ENCODE measurements at regions not wholly inside any gene's neighbourhood (a gene's known extent, or its start where the extent isn't known, plus 50 kb on each side); places are given as distances from the start of the nearest gene placed in this dataset.
"Not testable (repeated sequence)": the region's sequence is repeated elsewhere in the genome, so short reads cannot be mapped to it uniquely, and the experiment has no call there.

DNA sequence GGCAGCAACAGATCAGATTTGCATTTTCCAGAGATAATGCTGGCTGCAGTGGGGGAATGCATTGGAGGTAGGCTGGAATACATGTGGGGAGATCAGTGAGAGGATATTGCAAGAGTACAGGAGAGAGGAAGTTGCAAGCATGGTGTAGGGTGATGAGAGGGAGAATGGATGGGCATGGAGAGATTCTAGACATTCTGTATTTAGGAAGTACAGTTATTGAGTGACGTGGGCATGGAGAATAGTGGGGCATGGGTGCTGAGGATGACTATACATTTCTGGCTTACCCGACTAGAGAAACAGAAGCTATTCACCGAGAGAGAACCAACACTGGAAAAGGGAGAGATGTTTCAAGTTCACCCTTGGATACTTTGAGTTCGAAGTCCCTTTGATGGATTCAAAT is 116.9 kb upstream of the SVIL start:
- DNase-seq = no peak

DNA sequence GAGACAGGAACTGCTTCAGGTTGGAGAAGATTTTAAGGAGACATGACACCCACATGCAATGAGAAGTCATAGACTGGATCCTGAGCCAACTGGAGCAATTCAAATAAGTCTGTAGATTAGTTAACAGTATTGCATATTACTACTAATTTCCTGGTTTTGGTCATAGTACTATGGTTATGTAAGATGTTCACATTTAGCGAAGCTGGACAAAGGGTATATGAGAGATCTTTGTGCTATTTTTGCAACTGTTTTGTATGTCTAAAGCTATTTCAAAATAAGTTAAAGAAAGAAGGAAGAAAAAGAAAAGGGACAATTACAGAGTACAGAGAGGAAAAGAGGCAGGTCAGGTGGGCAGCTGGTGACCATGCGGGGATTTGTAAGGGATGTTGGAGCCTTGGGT is 116.5 kb upstream of the SVIL start:
- no peak for DNase-seq

DNA sequence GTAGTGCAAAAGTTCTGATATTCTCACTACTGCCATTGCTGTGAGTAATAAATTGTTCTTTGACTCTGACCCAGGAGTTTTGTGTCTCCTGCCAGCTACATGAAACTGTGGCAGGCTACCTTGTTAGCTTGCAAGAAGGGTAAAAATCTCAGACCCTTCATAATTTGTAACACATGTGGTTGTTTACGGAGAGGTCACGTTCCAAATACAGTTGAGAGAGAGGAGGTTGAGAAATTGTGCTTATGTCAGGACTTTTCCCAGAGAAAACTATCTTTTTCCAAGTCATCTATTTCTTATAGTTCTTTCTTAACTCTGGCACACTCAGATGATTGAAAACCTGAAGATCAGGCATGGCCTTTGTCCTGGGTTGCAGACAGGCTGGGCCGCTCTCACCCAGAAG is 114.4 kb upstream of the SVIL start:
- no peak for DNase-seq

DNA sequence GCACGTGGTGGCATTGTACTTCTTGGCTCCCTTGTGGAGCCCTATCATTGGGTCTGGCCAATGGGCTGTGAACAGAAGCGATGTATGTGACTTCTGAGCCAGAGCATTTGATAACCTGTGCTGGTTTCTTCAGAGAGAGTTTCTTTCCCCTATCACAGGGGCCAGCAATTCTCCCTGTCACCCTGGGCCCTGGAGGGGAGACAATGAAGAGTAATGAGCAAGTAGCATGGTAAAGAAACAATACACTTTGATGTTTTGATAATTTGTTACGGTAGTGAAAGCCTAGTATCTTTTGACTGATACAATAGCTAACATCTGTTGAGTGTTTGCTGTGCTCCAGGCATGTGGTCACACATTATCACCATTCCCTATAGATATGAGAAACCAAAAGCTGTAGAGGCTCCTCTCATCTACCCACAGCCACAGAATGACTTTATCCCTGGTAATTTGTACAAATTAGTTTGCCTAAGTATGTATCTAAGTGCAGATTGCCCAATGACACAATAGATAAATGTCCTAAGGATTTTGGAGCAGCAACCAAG is 113.4 kb upstream of the SVIL start:
- no peak for DNase-seq

DNA sequence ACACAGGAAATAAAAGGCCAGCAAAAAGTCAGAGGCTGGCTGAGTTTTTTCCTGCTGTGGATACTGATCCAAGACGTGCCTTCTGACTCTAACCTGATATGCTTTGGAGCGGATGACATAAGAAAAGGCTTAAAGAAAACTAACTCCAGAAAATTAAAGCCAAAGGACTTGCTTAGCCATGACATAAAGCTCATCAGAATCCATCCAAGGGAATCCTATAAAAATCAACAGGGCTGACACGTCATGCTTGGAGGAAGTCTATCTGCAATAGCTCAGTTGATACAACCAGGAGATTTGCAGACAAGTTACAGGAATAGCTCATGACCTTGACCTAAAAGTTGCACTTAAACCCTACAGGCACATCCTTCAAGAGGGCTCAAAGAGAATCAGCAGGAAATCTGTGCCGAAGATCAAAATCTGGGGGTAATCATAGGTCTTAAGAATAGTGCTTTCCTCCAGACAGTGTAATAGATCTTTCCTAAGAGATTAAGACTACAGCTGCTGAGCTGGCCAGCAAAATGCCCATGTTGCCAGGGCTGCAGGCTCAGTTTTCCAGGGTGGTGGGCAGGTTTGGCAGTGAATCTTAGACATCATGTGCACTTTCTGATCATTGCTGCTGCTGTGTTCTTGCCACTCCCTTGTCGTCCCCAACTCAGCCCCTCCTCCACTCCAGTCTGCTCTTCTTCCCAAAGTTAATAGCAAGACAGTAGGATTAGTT is 111.5 kb upstream of the SVIL start:
- DNase-seq = peak; percentile 59

DNA sequence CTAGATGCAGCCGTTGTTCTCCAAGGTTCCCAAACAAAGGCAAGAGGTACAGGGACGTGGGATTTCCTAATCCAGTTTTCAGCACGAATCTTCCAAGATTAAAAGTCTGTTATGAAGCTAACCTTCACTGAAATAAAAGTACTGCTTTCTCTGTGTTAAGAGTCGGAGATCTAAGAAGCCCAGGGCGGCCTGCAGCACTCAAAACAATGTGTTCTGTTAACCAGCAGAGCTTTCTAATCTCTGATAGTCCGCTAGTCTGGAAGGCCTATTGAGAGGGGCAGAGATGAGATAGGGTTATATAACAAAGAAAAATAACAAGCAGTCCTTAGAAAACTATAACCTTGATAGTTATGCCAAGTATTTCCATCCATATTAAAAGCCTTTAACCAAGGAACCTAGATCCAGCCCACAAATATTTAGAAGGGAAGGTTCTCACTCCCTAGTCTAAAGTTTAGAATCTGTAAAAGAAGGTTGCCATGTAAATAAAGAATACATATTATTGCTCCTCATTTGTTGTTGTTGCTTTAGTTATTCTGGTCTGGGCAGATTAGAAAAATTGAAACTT is 106.3 kb upstream of the SVIL start:
- no peak for DNase-seq

DNA sequence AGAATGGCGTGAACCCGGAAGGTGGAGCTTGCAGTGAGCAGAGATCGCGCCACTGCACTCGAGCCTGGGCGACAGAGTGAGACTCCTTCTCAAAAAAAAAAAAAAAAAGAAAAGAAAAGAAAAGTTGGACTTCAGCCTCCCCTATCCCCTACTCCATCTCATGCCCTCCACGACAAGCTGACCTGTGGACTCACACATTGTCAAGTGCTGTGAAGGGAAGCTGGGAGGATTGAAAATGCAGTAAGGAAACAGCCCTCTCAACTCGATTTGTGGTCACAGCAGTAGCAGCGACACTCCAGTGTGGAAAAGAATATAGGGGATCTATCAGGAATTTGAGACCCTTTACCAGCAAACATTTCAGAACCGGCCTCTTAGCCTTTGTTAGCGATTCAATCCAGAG is 103.6 kb upstream of the SVIL start:
- no peak for DNase-seq

DNA sequence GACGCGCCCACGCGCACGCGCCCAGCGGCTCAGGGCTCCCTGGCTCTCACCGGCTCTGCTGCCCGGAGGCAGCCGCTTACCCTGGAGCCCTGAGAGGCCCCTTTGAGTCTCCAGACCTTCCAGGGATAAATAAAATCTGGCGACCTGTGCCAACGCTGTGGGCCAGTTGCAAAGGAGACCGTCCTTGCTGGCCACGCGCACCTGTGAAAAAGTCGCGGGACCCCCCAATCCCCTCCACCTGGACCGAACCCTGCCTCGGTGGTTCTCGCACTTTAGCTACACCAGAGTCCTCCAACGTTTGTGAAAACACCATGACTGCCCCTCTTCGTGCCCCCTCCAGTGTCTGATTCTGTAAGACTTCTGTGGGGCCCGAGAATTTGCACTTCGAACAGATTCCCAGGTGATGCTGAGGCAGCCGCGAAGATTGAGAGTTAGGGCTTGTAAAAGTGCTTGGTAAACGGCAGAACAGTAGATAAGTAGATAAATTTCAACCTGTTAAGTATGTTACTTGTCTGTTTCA is 102.4 kb upstream of the SVIL start:
- no peak for DNase-seq

DNA sequence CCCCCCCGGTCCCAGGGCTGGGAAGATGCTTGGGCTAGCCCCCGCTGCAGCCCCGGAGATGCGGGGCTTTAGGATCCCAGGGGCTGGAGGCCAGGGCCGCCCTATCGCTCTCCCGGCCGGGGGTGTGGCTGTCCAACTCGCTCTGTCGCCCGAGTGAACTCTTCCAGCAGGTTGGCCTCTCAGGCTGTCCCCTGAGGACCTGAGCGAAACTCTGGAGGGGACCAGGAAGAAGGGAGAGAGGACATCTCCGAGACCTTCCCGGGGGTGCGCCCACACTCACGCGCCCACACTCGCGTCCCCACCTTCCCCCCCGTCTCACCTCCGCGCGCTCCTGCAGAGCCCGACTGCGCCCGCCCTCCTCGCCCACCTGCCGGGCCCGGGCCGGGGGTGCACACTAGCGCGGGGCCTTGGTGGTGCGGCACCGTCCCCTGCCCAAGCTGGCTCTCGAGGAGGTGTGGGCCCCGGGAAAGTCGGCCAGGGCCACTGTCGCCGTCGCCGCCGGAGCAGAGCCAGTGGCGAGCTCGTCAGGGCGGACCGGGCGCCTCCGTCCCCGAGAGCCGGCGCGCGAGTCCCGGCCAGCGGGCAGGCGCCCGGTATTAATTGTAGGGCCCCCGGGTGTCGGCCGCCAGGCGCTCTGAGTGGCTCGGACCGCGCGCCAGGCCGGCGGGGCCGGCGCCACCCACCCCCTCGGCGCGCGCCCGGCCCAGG is 101.7 kb upstream of the SVIL start:
- DNase-seq = no peak

DNA sequence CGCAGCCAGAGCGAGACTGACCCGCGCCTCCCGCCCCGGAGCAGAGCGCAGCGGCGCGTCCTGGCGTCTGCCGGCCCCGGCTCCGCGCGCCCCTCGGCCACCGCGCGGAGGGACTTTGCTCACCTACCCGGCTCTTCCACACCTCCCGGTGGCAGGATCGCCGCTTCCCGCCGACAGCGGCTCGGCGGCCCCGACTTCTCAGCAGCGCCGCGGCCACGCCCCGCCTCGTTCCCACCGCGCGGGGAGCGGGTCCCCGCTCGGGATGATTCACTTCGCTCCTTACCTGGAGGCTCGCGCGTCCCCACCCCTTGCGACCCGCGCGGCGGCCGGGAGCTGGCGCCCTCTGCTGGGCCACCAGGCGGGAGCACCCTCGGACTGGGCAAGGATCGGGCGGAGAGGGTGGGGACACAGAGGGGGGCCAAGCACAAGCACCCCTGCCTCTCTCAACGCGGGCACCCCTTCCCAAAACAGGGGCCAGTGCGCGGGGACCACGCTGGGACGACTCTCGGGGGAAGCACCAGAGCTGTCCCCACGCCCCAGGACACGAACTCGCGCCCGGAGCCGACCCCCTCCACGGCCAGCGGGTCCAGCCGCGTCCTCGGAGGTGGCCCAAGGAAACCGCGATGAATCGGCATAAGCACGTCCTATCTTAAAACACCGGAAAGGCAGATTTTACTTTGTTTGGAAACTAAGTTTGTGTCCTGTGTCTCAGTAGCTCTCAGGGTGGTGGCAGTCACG is 101.0 kb upstream of the SVIL start:
- DNase-seq = peak; percentile 73

DNA sequence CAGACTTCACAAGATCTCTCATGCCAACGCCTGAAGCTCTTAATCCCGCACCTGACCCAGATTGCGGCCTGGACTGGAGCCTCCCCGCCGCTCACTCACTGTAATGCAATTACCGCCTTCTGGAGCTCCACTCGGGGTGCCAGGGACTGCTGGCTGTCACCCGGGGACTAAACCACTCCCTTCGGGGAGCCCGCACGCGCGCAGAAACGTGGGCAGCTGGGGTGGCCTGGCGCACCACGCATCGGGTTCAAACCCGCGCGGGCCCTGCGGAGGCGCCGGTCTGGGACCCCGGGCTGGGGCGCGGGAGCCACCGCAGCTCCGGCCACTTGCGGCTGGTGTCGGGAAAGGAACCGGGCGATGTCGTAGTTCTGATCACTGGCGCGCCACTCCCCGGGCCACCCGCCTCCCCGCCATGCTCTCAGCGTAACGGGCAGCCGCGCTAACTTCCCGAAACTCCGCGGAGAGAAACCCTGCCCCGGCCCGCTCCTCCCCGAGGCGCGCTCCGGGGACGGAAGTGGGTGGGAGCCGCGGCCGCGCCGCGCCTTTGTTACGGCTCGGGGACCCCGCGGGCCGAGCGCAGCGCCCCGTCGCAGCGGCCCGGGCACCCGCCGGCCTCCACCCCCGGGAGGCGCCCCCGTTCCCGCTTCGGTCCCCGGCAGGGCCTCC is 100.3 kb upstream of the SVIL start:
- peak; percentile 33 for DNase-seq

DNA sequence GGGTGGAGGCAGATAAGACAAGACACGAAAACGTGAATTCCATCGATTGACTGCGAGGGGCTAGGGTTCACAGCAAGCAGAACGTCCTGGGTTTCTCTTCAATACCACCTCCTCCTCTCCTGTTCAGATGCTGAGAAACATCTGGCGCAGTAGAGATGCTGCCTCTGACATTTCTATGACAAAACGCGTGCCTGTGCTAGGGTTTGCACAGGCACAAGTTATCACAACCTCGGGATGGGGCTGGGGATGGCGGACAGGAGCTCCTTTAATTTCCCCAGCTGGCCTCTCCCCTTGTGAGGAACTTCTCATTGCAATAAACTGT is 99.8 kb upstream of the SVIL start:
- no peak for DNase-seq

DNA sequence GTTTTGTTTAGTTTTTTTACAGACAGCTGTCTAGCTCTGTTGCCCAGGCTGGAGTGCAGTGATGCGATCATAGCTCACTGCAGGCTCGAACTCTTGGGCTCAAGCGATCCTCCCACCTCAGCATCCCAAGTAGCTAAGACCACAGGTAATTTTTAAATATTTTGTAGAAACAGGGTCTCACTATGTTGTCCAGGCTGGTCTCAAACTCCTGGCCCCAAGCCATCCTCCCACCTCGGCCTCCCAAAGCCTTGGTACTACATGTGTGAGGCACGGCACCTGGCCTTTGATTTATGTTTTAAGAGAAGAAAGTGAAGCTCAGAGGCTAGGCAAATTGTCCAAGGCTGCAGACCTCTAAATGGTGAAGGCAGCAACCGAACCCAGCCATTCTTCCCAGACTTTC is 98.6 kb upstream of the SVIL start:
- no peak for DNase-seq

DNA sequence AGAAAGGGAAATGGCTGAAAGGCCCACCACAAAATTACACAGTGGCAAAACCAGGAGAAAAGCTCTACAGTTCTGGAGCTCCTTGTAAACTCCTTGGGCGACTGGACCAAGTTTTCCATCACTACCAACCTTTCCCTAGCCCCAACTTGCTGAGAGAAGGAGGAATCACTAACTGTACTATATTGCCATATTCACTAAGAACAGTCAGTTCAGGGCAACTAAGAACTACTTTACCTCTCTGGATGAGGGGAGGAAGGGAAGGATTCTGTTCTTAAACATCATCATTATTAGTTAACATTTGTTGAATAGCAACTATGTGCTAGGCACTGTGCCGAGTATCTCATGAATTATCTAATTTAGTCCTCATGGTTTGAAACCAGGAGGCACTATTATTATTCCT is 98.1 kb upstream of the SVIL start:
- peak; percentile 20 for DNase-seq

DNA sequence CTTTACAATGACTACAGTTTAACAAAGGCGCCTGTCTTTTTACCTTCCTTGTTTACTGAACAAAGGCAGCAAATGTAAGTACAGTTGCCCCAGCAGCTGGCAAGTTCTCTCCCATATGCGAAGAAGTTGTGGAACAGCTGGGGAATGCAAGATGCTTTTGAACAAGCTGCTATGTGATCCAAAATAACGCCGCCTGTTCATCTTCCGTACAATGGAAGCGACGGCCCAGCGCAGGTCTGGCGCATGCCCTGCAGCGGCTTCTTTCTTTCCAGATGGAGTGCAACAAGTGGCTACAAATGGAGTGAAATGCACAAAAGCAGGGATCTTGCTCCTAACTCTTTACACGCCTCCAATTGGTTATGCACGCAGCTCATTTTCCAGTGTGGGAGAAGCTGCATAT is 97.0 kb upstream of the SVIL start:
- DNase-seq = peak; percentile 89

DNA sequence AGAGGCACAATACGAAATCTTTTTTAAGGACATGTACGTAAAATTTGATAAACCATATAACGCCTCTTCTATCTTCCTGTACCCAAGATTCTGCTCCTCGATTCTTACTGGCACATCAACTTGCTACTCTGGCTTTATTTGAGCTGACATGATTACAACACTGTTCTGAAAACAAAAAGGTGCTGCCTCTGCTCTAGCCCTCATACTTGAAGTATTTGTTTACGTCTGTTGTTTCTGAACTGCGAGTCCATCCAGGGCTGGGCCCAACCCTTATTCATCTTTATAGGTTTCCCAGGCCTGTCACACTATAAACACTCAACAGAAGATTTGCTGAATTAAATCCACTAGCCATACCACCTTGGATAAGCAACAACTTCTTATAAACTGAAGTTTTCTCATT is 96.2 kb upstream of the SVIL start:
- no peak for DNase-seq

DNA sequence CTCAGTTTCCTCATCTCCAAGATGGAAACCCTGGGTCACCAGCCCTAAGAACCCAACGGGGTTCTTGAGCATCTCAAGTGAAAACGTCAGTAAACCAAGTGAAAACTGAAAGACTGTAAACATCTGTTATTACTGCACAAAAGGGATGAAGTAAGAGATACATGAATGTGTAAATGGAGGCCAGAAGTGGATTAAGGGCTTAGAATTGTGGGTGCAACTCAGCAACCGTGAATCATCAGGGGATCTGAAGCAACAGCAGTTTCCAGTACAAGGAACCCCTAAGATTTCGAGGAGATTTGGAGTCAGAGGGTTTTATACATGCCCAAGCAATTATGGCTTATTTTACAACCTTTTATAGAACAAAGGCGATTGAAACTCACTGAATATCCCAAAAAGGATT is 95.7 kb upstream of the SVIL start:
- peak; percentile 70 for DNase-seq

DNA sequence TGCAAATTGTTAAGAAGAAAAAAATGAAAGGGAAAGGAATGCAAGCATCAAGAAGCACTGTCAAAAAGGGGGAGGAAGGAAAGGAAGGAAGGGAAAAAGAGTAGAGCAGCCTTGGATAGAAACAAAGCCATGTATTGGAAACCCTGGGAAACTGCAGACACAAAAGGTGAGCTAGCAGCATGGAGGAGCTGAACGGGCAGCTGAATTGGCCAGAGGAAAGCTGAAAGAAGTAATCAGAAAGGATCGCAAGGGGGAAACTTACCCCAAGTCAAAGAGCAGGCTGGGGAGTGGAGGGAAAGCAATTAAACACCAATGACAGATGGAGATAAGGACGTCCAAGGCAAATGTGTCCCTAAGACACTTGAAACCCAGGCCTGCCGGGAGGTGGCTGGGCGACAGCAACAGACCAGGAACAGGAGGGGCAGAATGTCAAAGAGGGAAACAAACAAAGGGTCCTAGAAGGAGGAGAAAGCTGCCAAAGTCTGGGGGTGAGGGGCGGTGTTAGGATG is 93.8 kb upstream of the SVIL start:
- DNase-seq = no peak

DNA sequence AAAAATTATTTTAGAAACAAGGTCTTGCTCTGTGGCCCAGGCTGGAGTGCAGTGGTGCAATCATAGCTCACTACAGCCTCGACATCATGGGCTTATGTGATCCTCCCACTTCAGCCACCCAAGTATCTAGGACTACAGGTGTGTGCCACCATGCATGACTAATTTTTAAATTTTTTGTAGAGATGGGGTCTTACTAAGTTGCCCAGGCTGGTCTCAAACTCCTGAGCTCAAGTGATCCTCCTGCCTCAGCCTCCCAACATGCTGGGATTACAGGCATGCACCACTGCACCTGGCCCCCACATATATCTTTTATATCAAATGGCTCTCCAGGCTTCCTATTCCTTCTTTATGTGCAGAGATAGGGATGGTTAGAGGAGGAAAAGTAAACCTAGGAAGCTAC is 91.2 kb upstream of the SVIL start:
- not testable (repeated sequence) for DNase-seq

DNA sequence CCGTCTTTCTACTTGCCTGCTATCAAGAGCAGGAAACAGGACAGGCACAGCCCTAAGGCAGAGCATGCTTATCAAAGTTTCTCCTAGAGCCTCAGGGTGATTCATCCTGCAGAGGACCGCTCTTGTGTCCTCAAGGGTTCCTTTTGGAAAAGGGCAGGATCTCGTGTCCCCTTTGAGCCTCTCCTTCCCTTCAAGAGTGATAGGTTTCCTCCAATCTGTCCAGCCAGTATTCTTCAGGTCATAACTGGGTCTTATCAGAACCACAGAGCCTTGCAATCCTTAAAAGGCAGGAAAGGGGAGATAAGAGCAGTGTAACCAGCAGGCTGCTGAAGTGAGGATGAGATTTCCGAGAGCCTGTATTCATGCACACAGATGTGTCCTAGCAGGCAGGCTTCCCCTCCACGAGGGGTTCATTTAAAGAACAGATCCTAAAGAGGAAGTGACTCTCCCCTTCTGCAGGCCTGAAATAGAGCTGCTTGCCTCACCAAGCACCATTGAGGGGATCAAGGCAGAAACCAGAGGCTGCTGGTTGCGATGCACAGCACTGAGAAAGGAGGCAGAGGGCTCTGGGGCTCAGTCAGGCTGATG is 90.5 kb upstream of the SVIL start:
- DNase-seq = no peak

DNA sequence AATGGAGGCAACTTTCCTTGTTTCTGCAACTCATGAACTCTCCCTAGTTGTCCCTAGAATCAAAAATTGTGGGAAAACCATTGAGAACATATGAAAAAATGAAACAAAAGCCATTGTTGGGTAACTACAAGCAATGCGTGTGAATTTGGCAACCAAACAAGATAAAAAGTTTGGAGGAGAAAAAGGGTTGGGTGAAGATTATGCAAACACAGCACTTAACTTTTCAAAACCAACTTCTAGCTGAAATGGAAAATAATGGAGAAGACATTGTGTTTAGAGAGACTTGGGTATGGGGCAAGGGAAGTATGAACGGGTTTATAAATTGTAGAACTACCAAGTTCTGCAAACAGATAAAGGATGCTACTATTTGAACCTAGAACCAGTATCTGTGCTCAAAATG is 89.0 kb upstream of the SVIL start:
- DNase-seq = no peak

DNA sequence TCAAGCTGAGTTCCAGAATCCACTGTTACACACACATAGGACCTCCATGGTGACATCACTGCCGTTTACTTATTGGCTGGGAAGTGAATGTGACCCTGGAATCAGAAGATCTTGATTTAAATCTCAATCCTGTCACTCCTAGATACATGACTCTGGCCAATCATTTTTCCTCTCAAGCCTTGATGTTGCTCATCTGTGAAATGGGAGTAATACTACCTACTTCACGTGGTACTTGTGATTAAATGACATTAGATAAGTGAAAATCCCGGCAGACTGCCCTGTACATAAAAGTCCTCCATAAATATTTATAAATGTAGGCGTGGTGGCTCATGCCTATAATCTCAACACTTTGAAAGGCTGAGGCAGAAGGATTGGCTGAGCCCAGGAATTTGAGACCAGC is 88.0 kb upstream of the SVIL start:
- DNase-seq = no peak
